ENCODE measurements at regions not wholly inside any gene's neighbourhood (a gene's known extent, or its start where the extent isn't known, plus 50 kb on each side); places are given as distances from the start of the nearest gene placed in this dataset.

DNA sequence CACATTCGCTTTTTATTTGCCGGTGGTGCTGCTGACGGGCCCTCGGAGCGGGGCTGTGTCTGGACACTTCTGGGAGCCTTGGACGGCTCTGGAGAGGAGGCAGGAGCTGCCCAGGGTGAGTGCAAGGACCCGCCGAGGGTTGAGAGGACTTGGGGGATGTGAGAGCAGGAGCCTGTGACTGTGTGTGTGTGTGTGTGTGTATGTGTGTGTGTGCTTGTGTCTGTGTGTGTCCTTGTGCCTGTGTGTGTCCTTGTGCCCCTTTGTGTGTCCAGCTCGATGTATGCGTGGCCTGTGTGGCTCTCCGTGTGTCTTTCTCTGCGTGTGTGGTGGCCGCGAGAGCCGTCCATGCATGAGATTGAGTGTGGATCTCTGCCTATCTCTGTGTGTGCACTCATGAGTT, 179.6 kb upstream of the MYL2 start:
- H3K27ac ChIP-seq: no peak overlapping the region
- TF ChIP-seq ZFX (IDR thresholded peaks at IDR 0.05; ENCODE audit: borderline replicate concordance): no peak
- TF ChIP-seq, protein P1, sequence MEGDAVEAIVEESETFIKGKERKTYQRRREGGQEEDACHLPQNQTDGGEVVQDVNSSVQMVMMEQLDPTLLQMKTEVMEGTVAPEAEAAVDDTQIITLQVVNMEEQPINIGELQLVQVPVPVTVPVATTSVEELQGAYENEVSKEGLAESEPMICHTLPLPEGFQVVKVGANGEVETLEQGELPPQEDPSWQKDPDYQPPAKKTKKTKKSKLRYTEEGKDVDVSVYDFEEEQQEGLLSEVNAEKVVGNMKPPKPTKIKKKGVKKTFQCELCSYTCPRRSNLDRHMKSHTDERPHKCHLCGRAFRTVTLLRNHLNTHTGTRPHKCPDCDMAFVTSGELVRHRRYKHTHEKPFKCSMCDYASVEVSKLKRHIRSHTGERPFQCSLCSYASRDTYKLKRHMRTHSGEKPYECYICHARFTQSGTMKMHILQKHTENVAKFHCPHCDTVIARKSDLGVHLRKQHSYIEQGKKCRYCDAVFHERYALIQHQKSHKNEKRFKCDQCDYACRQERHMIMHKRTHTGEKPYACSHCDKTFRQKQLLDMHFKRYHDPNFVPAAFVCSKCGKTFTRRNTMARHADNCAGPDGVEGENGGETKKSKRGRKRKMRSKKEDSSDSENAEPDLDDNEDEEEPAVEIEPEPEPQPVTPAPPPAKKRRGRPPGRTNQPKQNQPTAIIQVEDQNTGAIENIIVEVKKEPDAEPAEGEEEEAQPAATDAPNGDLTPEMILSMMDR (IDR thresholded peaks at IDR 0.05): no peak

DNA sequence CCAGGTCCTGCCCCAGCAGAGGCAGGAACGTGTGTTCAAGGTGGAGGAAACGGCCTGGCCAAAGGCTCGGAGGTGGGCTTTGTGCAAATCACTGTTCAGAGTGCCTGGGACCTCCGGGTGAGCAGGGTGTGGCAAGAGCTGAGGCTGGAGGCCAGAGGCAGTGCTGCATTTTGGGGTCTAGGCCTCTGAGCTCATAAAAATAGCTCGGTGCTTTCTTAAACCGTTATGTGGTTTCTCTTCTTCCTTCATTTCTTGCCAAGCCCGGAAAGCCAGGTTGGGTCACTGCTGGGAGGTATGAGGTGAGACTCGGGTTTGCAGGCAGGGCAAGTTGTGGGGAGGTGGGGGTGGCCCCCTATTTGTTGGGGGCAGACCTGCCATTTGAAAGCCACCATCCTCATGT, 178.8 kb upstream of the MYL2 start:
- no peak for TF ChIP-seq ZFX (IDR thresholded peaks at IDR 0.05; ENCODE audit: borderline replicate concordance)
- TF ChIP-seq, protein P1 (IDR thresholded peaks at IDR 0.05): no peak
- no peak overlapping the region for H3K27ac ChIP-seq

DNA sequence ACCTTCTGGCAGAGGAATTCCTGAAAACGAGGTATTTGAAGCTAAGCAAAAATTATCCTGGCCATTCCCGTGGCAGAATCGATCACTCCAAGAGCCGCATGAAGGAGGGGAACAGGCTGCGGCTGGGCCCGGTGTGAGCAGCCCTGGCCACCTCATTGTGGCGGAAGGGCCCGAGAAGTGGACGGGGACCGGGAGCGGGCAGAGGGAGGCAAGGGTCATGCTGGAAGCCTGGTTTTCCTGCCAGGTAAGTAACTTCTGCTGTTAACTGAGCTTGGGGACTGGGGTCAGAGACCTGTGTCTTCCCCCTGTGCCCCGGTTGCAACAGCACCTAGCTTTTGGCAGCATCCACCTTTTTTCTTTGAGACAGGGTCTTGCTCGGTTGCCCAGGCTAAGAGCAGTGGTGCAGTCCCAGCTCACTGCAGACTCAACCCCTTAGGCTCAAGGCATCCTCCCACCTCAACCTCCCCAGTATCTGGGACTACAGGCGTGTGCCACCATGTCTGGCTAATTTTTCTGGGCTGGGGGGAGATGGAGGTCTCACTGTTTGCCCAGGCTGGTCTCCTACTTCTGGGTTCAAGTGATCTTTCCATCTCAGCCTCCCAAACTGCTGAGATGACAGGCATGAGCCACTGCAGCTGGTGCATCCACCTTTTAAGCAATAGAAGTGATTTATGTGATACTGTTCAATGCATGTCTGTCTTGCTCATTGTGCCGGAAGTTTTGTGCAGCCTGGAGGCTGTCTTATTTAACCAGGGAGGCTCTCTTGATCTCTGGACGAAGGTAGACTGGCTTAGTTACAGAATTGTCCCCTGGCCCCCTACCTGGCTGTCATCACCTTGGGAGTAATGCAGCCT, 174.0 kb upstream of the MYL2 start:
- H3K27ac ChIP-seq: no peak overlapping the region
- TF ChIP-seq, protein P1 (IDR thresholded peaks at IDR 0.05): no peak
- TF ChIP-seq ZFX (IDR thresholded peaks at IDR 0.05; ENCODE audit: borderline replicate concordance): no peak

DNA sequence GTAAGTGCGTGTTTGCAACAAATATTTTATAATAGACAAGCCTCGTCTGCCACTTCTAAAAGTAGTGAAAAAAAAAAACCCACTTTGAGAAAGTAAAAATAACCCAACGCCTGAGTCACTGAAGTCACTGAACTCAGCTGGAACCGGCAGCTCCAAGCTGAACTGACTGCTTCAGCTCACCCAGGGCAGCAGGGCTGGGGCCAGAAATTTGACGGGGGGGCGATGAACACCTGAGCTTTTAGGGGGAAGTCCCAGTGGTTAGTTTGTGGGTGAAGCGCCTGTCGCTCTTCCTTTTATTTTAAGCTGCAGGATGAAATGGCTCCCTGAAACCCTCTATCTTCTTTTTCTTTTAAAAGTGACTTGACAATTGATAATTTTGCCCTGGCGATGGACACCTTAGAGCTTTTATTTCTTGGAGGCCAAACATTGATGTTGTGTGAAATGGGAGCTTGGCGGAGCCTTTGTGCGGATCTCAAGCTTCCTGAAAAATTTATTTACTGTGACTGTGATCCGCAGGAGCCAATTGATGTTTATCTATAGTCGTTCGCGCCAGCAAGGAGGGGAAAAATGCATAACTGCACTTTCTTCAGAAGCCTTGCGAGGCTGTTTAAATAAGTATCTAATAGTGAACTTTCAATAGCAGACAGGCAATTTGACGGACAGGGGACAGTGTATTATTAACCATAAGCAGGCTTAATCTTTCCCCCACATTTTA, 173.2 kb upstream of the MYL2 start:
- TF ChIP-seq, protein P1 (IDR thresholded peaks at IDR 0.05): no peak
- no peak for TF ChIP-seq ZFX (IDR thresholded peaks at IDR 0.05; ENCODE audit: borderline replicate concordance)
- no peak overlapping the region for H3K27ac ChIP-seq

DNA sequence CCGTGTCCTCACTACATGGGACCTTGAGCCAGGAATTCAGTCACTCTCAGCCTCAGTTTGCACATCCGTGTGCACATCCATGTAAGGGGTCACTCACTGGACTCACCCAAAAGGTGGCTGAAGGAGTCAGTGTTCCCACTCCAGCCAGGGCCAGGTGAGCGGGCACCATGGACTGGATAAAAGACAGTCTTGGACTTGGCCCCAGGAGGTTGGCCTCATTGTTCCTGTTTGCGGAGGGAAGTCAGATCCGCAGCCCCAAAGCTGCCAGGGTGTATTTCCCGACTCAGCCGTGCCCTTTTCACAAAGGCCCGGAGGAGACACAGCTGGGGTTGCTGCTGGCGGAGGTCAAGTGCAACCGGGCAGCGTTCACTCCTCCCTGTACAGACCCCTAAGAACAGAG, 170.7 kb upstream of the MYL2 start:
- TF ChIP-seq ZFX (IDR thresholded peaks at IDR 0.05; ENCODE audit: borderline replicate concordance): no peak
- TF ChIP-seq, protein P1 (IDR thresholded peaks at IDR 0.05): no peak
- H3K27ac ChIP-seq: no peak overlapping the region

DNA sequence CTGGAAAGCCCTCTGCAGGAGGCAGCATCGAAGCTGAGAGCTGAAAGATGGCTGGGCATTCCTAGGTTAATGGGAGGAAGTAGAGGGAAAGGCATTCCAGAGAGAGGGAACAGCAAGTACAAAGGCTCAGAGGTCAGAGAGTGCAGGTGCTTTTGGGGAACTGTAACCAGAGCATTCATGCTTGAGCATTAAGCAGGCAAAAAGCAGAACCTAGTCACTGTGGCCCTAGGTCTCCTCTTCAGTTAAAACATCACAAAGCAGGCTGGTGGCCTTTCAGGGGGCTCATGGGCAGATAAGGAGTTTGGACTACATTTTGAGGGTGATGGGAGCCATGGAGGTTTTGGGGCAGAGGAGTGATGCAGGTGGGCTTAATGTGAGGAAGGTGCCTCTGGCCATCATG, 169.2 kb upstream of the MYL2 start:
- TF ChIP-seq, protein P1 (IDR thresholded peaks at IDR 0.05): no peak
- H3K27ac ChIP-seq: no peak overlapping the region

DNA sequence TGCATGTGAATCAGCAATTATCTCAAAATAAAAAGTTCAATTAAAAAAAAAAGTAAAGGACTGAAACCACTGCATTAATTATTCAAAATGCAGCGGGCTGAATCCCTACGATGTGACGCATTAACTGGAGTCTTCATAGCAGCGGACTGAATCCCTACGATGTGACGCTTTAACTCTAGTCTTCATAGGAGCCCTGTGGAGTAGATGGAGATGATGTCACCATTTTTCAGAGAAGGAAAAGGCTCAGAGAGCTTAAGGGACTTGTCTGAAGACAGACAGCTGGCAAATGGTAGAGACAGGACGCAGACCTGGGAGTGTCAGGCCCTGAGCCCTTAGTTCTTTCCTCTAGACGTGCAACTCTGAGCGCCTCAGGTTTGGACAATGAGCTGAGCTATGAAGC, 168.0 kb upstream of the MYL2 start:
- H3K27ac ChIP-seq: no peak overlapping the region
- no peak for TF ChIP-seq ZFX (IDR thresholded peaks at IDR 0.05; ENCODE audit: borderline replicate concordance)
- TF ChIP-seq, protein P1 (IDR thresholded peaks at IDR 0.05): no peak
